Right ventricle myocardium superior (tissue), 1 donor: ENCODE measurements at regions not wholly inside any gene's neighbourhood (a gene's known extent, or its start where the extent isn't known, plus 50 kb on each side); places are given as distances from the start of the nearest gene placed in this dataset.
"Not testable (repeated sequence)": the region's sequence is repeated elsewhere in the genome, so short reads cannot be mapped to it uniquely, and the experiment has no call there.

Source experiments
- ATAC-seq: fragments of 200-7000 bp; cut with Tn5 transposase; one replicate; pipeline ENCODE4 v1.9.1; 2020; ENCODE audit warnings: mild to moderate bottlenecking; ENCODE audit not compliant: poor library complexity
- DNase-seq: peaks from one replicate; pipeline ENCODE4 v3.0.0-alpha.2; 2020
- intact Hi-C: fragments of 100-400 bp; cut with DNase I; formaldehyde crosslinking; loops from one replicate; pipeline ENCODE4 v1.11.2; 2022
- donor health status: DM: no; HTN: yes; CAD: no; lungs with severe emphysema.

- intact Hi-C loops, DNase-seq, ATAC-seq: not testable (repeated sequence)
Observed at GRCh38 chr20:48498125-48498524, 329.7 kb downstream of the PREX1 start.

GRCh38 chr20:48493966-48494365, 333.8 kb downstream of the PREX1 start:
- no peak for ATAC-seq
- DNase-seq, result no peak
- intact Hi-C loops, result no loop called here

GRCh38 chr20:48493331-48493730, 334.5 kb downstream of the PREX1 start:
- DNase-seq, intact Hi-C loops, ATAC-seq: not testable (repeated sequence)

- ATAC-seq (no peak), DNase-seq (no peak)
- intact Hi-C loops, result no loop called here
Observed at GRCh38 chr20:48492715-48493070, 335.1 kb downstream of the PREX1 start.

GRCh38 chr20:48492015-48492714, 335.6 kb downstream of the PREX1 start:
- intact Hi-C loops, result no loop called here
- DNase-seq, result no peak
- no peak for ATAC-seq

- intact Hi-C loops, result no loop called here
- ATAC-seq, result no peak
- no peak for DNase-seq
Observed at GRCh38 chr20:48490961-48491831, 336.6 kb downstream of the PREX1 start.

GRCh38 chr20:48490341-48490740, 337.5 kb downstream of the PREX1 start:
- DNase-seq, intact Hi-C loops, ATAC-seq: not testable (repeated sequence)

GRCh38 chr20:48489656-48490055, 338.1 kb downstream of the PREX1 start:
- intact Hi-C loops, result no loop called here

GRCh38 chr20:48489046-48489463, 338.7 kb downstream of the PREX1 start:
- ATAC-seq, result no peak
- no peak for DNase-seq
- intact Hi-C loops, result no loop called here

More at GRCh38 chr20:48489656-48490055, 338.1 kb downstream of the PREX1 start:
- ATAC-seq (no peak), DNase-seq (no peak)

GRCh38 chr20:48488334-48489034, 339.3 kb downstream of the PREX1 start:
- DNase-seq, ATAC-seq, intact Hi-C loops: not testable (repeated sequence)

- intact Hi-C loops, result no loop called here
- ATAC-seq, result no peak
Observed at GRCh38 chr20:48486065-48486464, 341.7 kb downstream of the PREX1 start.

GRCh38 chr20:48485153-48485552, 342.6 kb downstream of the PREX1 start:
- intact Hi-C loops, DNase-seq, ATAC-seq: not testable (repeated sequence)

More at GRCh38 chr20:48486065-48486464, 341.7 kb downstream of the PREX1 start:
- no peak for DNase-seq

- ATAC-seq (no peak), DNase-seq (no peak)
- intact Hi-C loops, result no loop called here
Observed at GRCh38 chr20:48483334-48484066, 344.3 kb downstream of the PREX1 start.

- no peak for DNase-seq
- intact Hi-C loops, result no loop called here
Observed at GRCh38 chr20:48482790-48483189, 345.0 kb downstream of the PREX1 start.

GRCh38 chr20:48480216-48480772, 347.5 kb downstream of the PREX1 start:
- DNase-seq, result no peak
- ATAC-seq, result no peak
- intact Hi-C loops, result no loop called here

More at GRCh38 chr20:48482790-48483189, 345.0 kb downstream of the PREX1 start:
- no peak for ATAC-seq

GRCh38 chr20:48478806-48479585, 348.8 kb downstream of the PREX1 start:
- intact Hi-C loops, result no loop called here
- DNase-seq, result peak; percentile 9
- ATAC-seq, result no peak

- DNase-seq (peak; percentile 9), ATAC-seq (no peak)
- intact Hi-C loops, result no loop called here
Observed at GRCh38 chr20:48478370-48478769, 349.4 kb downstream of the PREX1 start.
